ENCODE measurements at regions not wholly inside any gene's neighbourhood (a gene's known extent, or its start where the extent isn't known, plus 50 kb on each side); places are given as distances from the start of the nearest gene placed in this dataset.

- no peak for TF ChIP-seq CTCF (IDR thresholded peaks at IDR 0.05; ENCODE audit: low read depth, low read length)
- H3K4me3 ChIP-seq (ENCODE audit: low read depth, low read length): no peak overlapping the region
- in situ Hi-C loops (cut with HindIII; ENCODE audit: low sequenced_read_pairs): no loop called here
- no peak for DNase-seq (ENCODE audit: low read depth, low spot score)
Observed at GRCh38 chr1:64368344-64368743, 101.6 kb upstream of the CACHD1 start.

- in situ Hi-C loops (cut with HindIII; ENCODE audit: low sequenced_read_pairs): no loop called here
- DNase-seq (ENCODE audit: low read depth, low spot score): no peak
- H3K4me3 ChIP-seq (ENCODE audit: low read depth, low read length): no peak overlapping the region
- no peak for TF ChIP-seq CTCF (IDR thresholded peaks at IDR 0.05; ENCODE audit: low read depth, low read length)
Observed at GRCh38 chr1:64378826-64379225, 91.1 kb upstream of the CACHD1 start.

- no peak overlapping the region for H3K4me3 ChIP-seq (ENCODE audit: low read depth, low read length)
- in situ Hi-C loops (cut with HindIII; ENCODE audit: low sequenced_read_pairs): no loop called here
- TF ChIP-seq CTCF (IDR thresholded peaks at IDR 0.05; ENCODE audit: low read depth, low read length): no peak
- no peak for DNase-seq (ENCODE audit: low read depth, low spot score)
Observed at GRCh38 chr1:64387389-64388285, 82.3 kb upstream of the CACHD1 start.

- no peak for DNase-seq (ENCODE audit: low read depth, low spot score)
- no peak for TF ChIP-seq CTCF (IDR thresholded peaks at IDR 0.05; ENCODE audit: low read depth, low read length)
- H3K4me3 ChIP-seq (ENCODE audit: low read depth, low read length): no peak overlapping the region
- in situ Hi-C loops (cut with HindIII; ENCODE audit: low sequenced_read_pairs): no loop called here
Observed at GRCh38 chr1:64388336-64388735, 81.6 kb upstream of the CACHD1 start.

- no peak for DNase-seq (ENCODE audit: low read depth, low spot score)
- H3K4me3 ChIP-seq (ENCODE audit: low read depth, low read length): no peak overlapping the region
- in situ Hi-C loops (cut with HindIII; ENCODE audit: low sequenced_read_pairs): no loop called here
- TF ChIP-seq CTCF (IDR thresholded peaks at IDR 0.05; ENCODE audit: low read depth, low read length): no peak
Observed at GRCh38 chr1:64392109-64392508, 77.8 kb upstream of the CACHD1 start.

- no peak overlapping the region for H3K4me3 ChIP-seq (ENCODE audit: low read depth, low read length)
- DNase-seq (ENCODE audit: low read depth, low spot score): no peak
- in situ Hi-C loops (cut with HindIII; ENCODE audit: low sequenced_read_pairs): no loop called here
- no peak for TF ChIP-seq CTCF (IDR thresholded peaks at IDR 0.05; ENCODE audit: low read depth, low read length)
Observed at GRCh38 chr1:64393790-64394189, 76.1 kb upstream of the CACHD1 start.

All from astrocyte of the spinal cord (primary cell).